ENCODE measurements at regions not wholly inside any gene's neighbourhood (a gene's known extent, or its start where the extent isn't known, plus 50 kb on each side); places are given as distances from the start of the nearest gene placed in this dataset.
"Not testable (repeated sequence)": the region's sequence is repeated elsewhere in the genome, so short reads cannot be mapped to it uniquely, and the experiment has no call there.

- DNase-seq: no peak
Observed at GRCh38 chr4:133275246-133275645, 126.2 kb downstream of the PCDH10 start.

- no peak for DNase-seq
Observed at GRCh38 chr4:133273401-133273800, 124.3 kb downstream of the PCDH10 start.

GRCh38 chr4:133270021-133270570 is 121.0 kb downstream of the PCDH10 start:
- no peak for DNase-seq

- no peak for DNase-seq
Observed at GRCh38 chr4:133268205-133268604, 119.1 kb downstream of the PCDH10 start.

GRCh38 chr4:133267506-133267905 is 118.4 kb downstream of the PCDH10 start:
- DNase-seq: not testable (repeated sequence)

- DNase-seq: not testable (repeated sequence)
Observed at GRCh38 chr4:133266966-133267365, 117.9 kb downstream of the PCDH10 start.

GRCh38 chr4:133264251-133264650 is 115.2 kb downstream of the PCDH10 start:
- not testable (repeated sequence) for DNase-seq

- DNase-seq: no peak
Observed at GRCh38 chr4:133263104-133263503, 114.0 kb downstream of the PCDH10 start.

- no peak for DNase-seq
Observed at GRCh38 chr4:133247861-133248260, 98.8 kb downstream of the PCDH10 start.

GRCh38 chr4:133245226-133245625 is 96.1 kb downstream of the PCDH10 start:
- DNase-seq: no peak

Data from NCI-H2081 (cell line).